ENCODE measurements at regions not wholly inside any gene's neighbourhood (a gene's known extent, or its start where the extent isn't known, plus 50 kb on each side); places are given as distances from the start of the nearest gene placed in this dataset.

- TF ChIP-seq CTCF (IDR thresholded peaks at IDR 0.05) (no peak), ZFX (IDR thresholded peaks at IDR 0.05; ENCODE audit: borderline replicate concordance) (no peak)
Observed at GRCh38 chr2:16318474-16319195, 347.0 kb downstream of the CYRIA start.

Data from 22Rv1 (cell line).